Glutamatergic neuron (in vitro differentiated cells): ENCODE measurements at regions not wholly inside any gene's neighbourhood (a gene's known extent, or its start where the extent isn't known, plus 50 kb on each side); places are given as distances from the start of the nearest gene placed in this dataset.

Experiments used
- DNase-seq: peaks from one replicate; pipeline ENCODE4 v3.0.0; 2022
- H3K27ac Mint-ChIP-seq: one replicate; pipeline ENCODE4 v1.8.0; 2020; ENCODE audit warnings: mild to moderate bottlenecking, mixed read lengths, inconsistent platforms; ENCODE audit not compliant: unreplicated experiment
- H3K27me3 Mint-ChIP-seq: one replicate; pipeline ENCODE4 v1.8.0; 2020; ENCODE audit warnings: mild to moderate bottlenecking, moderate library complexity, mixed read lengths, inconsistent platforms; ENCODE audit not compliant: unreplicated experiment
- H3K36me3 Mint-ChIP-seq: one replicate; pipeline ENCODE4 v1.8.0; 2020; ENCODE audit warnings: mild to moderate bottlenecking, mixed read lengths, inconsistent platforms; ENCODE audit not compliant: unreplicated experiment
- H3K4me1 Mint-ChIP-seq: one replicate; pipeline ENCODE4 v1.8.0; 2020; ENCODE audit warnings: mild to moderate bottlenecking, low read depth, mixed read lengths, inconsistent platforms; ENCODE audit not compliant: unreplicated experiment
- H3K4me3 Mint-ChIP-seq: one replicate; pipeline ENCODE4 v1.8.0; 2020; ENCODE audit warnings: mild to moderate bottlenecking, mixed read lengths, inconsistent platforms; ENCODE audit not compliant: unreplicated experiment
- H3K9me3 Mint-ChIP-seq: one replicate; pipeline ENCODE4 v1.8.0; 2020; ENCODE audit warnings: mild to moderate bottlenecking, moderate library complexity, mixed read lengths, inconsistent platforms; ENCODE audit not compliant: unreplicated experiment
- TF ChIP-seq, protein P1 (sequence below): fragments of 200-600 bp; sonication (generic); IDR thresholded peaks from one replicate; pipeline ENCODE4 v1.5.0; 2021; ENCODE audit not compliant: partially characterized antibody, unreplicated experiment

DNA sequence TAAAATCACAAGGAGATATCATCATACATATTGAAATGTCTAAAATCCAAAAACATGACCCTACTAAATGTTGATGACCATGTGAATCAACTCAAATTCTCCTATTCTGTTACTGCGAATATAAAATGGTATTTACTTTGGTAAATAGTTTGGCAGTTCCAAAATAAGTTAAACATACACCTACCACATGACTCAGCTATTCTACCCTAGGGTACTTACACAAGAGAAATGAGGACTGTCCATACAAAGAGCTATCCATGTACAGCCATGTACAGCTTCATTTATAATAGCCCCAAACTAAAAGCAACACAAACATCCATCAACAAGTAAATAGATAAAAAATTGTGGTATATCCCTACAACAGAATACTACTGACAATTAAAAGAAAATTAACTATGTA, 346.1 kb upstream of the TENM4 start:
- Mint-ChIP-seq H3K4me1 (no peaks in the 10 kb centered on the region), H3K9me3 (peaks cover 2% of the 10 kb centered on the region), H3K36me3 (no peaks in the 10 kb centered on the region), H3K4me3 (no peak overlapping the region), H3K27ac (no peak overlapping the region), H3K27me3 (no peaks in the 10 kb centered on the region)
- no peak for DNase-seq
- TF ChIP-seq, protein P1, sequence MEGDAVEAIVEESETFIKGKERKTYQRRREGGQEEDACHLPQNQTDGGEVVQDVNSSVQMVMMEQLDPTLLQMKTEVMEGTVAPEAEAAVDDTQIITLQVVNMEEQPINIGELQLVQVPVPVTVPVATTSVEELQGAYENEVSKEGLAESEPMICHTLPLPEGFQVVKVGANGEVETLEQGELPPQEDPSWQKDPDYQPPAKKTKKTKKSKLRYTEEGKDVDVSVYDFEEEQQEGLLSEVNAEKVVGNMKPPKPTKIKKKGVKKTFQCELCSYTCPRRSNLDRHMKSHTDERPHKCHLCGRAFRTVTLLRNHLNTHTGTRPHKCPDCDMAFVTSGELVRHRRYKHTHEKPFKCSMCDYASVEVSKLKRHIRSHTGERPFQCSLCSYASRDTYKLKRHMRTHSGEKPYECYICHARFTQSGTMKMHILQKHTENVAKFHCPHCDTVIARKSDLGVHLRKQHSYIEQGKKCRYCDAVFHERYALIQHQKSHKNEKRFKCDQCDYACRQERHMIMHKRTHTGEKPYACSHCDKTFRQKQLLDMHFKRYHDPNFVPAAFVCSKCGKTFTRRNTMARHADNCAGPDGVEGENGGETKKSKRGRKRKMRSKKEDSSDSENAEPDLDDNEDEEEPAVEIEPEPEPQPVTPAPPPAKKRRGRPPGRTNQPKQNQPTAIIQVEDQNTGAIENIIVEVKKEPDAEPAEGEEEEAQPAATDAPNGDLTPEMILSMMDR: no peak

DNA sequence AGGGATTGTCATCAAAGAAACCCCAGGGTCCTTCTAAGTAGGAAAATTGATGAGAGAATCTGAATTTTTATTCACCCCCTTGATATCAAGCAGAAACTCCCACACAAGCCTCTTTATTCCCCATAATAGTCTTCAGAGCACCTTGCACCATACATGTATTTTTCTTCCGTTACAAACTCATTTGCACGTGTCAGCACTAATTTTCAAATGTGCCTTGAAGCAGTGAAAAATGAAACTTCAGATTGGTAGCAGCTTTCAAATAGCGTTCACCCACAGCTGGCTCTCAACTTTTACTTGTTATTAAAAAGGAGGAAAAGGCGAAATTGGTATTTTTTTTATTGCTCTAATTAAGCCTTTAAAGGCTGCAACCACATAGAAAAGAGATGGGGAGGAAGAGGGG, 343.0 kb upstream of the TENM4 start:
- no peaks in the 10 kb centered on the region for H3K36me3 Mint-ChIP-seq
- H3K4me1 Mint-ChIP-seq: no peaks in the 10 kb centered on the region
- TF ChIP-seq, protein P1: no peak
- no peak for DNase-seq
- peaks cover under 1% of the 10 kb centered on the region for H3K9me3 Mint-ChIP-seq
- no peaks in the 10 kb centered on the region for H3K27me3 Mint-ChIP-seq
- no peak overlapping the region for H3K4me3 Mint-ChIP-seq
- no peak overlapping the region for H3K27ac Mint-ChIP-seq

DNA sequence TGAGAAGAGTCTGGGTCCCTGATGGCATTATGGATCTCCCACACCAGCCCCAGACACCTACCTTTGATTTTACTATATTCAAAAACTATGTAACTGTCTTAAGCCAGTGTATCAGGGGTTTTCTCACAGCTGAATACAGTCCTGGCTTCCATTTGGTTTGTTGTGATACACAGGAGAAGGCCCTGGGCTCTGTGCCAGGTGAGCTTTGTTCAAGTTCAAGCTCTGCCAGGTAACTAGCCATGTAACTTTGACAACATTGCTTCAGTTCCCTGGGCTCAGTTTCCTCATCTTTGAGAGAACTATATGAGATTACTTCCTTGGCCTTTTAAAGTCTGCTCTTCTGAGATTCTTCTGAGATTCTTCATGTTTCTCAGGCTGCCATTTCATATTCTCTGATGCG, 327.5 kb upstream of the TENM4 start:
- no peak overlapping the region for H3K27ac Mint-ChIP-seq

DNA sequence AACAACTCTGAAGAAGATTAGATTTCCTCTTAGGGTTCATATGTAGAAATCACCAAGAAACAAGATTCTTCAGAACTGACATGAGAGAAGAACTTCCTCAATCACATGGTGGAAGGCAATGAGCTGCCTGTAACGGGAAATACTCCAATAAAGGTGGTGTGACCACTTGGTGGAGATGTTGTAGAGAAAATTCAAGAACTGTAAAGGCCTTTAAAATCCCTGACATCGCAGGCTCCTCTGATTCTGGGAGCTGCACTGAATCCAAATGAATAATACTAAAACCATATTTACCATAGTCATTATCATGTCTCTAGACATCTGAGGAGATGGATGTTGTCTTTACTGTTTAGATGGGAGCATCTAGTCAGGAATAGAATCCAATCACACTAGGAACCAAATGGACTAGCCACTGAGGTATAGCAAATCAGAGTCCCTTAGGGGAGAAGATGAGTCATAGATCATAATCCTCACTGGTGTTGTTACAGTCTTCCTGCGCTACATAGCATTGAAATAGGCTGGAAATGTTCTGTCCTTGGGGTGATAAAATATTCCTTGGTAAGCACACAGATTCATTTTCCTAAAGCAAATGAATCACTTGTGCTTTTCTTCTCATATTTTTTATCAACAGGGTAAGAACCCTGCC, 321.6 kb upstream of the TENM4 start:
- peaks cover 2% of the 10 kb centered on the region for H3K4me1 Mint-ChIP-seq
- H3K27ac Mint-ChIP-seq: no peak overlapping the region
- H3K36me3 Mint-ChIP-seq: no peaks in the 10 kb centered on the region
- no peaks in the 10 kb centered on the region for H3K9me3 Mint-ChIP-seq
- no peaks in the 10 kb centered on the region for H3K27me3 Mint-ChIP-seq
- TF ChIP-seq, protein P1: no peak
- no peak for DNase-seq
- H3K4me3 Mint-ChIP-seq: no peak overlapping the region

More for the DNA sequence above, 327.5 kb upstream of the TENM4 start:
- no peak for DNase-seq
- Mint-ChIP-seq H3K9me3 (no peaks in the 10 kb centered on the region), H3K4me3 (no peak overlapping the region), H3K36me3 (no peaks in the 10 kb centered on the region), H3K4me1 (peaks cover 2% of the 10 kb centered on the region), H3K27me3 (no peaks in the 10 kb centered on the region)
- TF ChIP-seq, protein P1: no peak

DNA sequence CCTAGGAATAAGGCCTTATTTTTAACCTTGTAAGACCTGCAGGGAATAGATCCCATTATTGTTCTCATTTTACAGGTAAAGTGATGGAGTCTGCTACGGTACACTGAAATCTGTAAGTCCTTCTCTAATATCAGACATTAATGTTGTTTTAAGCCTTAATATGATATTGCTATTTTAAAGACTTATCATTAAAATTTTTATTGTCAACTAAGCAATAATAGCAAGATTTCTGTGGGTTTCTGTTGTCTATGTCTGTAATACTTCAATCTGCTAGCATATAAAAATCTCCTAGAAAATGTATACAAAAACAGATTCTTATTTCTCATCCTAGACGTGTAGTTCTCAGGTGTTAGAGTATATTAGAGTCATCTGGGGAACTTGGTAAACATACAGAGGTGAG, 317.5 kb upstream of the TENM4 start:
- TF ChIP-seq, protein P1: no peak
- Mint-ChIP-seq H3K27me3 (no peaks in the 10 kb centered on the region), H3K36me3 (no peaks in the 10 kb centered on the region), H3K4me3 (no peak overlapping the region), H3K27ac (no peak overlapping the region), H3K9me3 (no peaks in the 10 kb centered on the region), H3K4me1 (peaks cover 2% of the 10 kb centered on the region)
- DNase-seq: no peak
